Thoracic aorta (tissue), 2 donors: ENCODE measurements at regions not wholly inside any gene's neighbourhood (a gene's known extent, or its start where the extent isn't known, plus 50 kb on each side); places are given as distances from the start of the nearest gene placed in this dataset.

Experiments
- ATAC-seq: fragments of 150-250 bp; one replicate; pipeline ENCODE4 v1.8.0; 2017; ENCODE audit warnings: low read depth; ENCODE audit not compliant: insufficient number of reproducible peaks, low FRiP score
- DNase-seq: peaks from one replicate; pipeline ENCODE4 v3.0.0-alpha.2; 2020; ENCODE audit warnings: low spot score
- H3K27ac ChIP-seq, 2 donors: fragments of 200-600 bp; sonication (generic); 1 replicate in 1 of 2; 2 replicates in 1 of 2; pipeline ENCODE4 v1.5.1; 2016; ENCODE audit warnings: mild to moderate bottlenecking in 2 of 2, moderate library complexity in 2 of 2
- H3K27me3 ChIP-seq: fragments of 200-600 bp; sonication (generic); replicated peaks from 2 replicates; pipeline ENCODE4 v1.6.0; 2016; ENCODE audit warnings: mild to moderate bottlenecking; ENCODE audit not compliant: insufficient read depth
- H3K36me3 ChIP-seq: fragments of 200-600 bp; sonication (generic); one replicate; pipeline ENCODE4 v1.5.1; 2016
- H3K4me1 ChIP-seq, 2 donors: fragments of 200-600 bp; sonication (generic); 1 replicate in 1 of 2; 2 replicates in 1 of 2; pipeline versions ENCODE4 v1.5.1 to v1.6.0; 2016; ENCODE audit warnings: low read depth in 2 of 2, mild to moderate bottlenecking in 1 of 2; ENCODE audit not compliant: control insufficient read depth in 1 of 2
- H3K4me3 ChIP-seq: fragments of 200-600 bp; sonication (generic); 2 replicates; pipeline ENCODE4 v1.5.1; 2016; ENCODE audit warnings: mild to moderate bottlenecking
- H3K9me3 ChIP-seq: fragments of 200-600 bp; sonication (generic); 2 replicates; pipeline ENCODE4 v1.5.1; 2016
- CTCF ChIP-seq: fragments of 200-600 bp; sonication (generic); IDR thresholded peaks from one replicate; pipeline ENCODE4 v1.5.1; 2019; ENCODE audit warnings: antibody characterized with exemption

GRCh38 chr7:110522761-110523200 lies 568.1 kb upstream of the LRRN3 start:
- Histone ChIP-seq H3K4me1 (peaks cover 0 to 7% of the 10 kb centered on the region in 2 donors), H3K27me3 (no peaks in the 10 kb centered on the region), H3K4me3 (no peak overlapping the region), H3K36me3 (no peaks in the 10 kb centered on the region), H3K9me3 (no peaks in the 10 kb centered on the region), H3K27ac (no peak overlapping the region)
- ATAC-seq (no peak), DNase-seq (no peak)
- TF ChIP-seq CTCF = no peak

GRCh38 chr7:110529175-110529574 lies 561.8 kb upstream of the LRRN3 start:
- Histone ChIP-seq H3K27ac (no peak overlapping the region), H3K4me1 (no peaks in the 10 kb centered on the region), H3K9me3 (no peaks in the 10 kb centered on the region), H3K4me3 (no peak overlapping the region), H3K36me3 (no peaks in the 10 kb centered on the region), H3K27me3 (no peaks in the 10 kb centered on the region)
- TF ChIP-seq CTCF = no peak
- DNase-seq (no peak), ATAC-seq (no peak)

GRCh38 chr7:110531186-110531585 lies 559.7 kb upstream of the LRRN3 start:
- no peak for DNase-seq
- TF ChIP-seq CTCF = no peak
- no peak for ATAC-seq
- Histone ChIP-seq H3K36me3 (no peaks in the 10 kb centered on the region), H3K27ac (no peak overlapping the region), H3K9me3 (no peaks in the 10 kb centered on the region), H3K27me3 (no peaks in the 10 kb centered on the region), H3K4me1 (no peaks in the 10 kb centered on the region), H3K4me3 (no peak overlapping the region)

- Histone ChIP-seq H3K4me1 (no peaks in the 10 kb centered on the region), H3K36me3 (no peaks in the 10 kb centered on the region), H3K27ac (no peak overlapping the region), H3K4me3 (no peak overlapping the region), H3K9me3 (no peaks in the 10 kb centered on the region), H3K27me3 (no peaks in the 10 kb centered on the region)
- TF ChIP-seq CTCF = no peak
- no peak for ATAC-seq
- no peak for DNase-seq
Observed at GRCh38 chr7:110534241-110534931, 556.5 kb upstream of the LRRN3 start.

GRCh38 chr7:110539216-110539615 lies 551.7 kb upstream of the LRRN3 start:
- Histone ChIP-seq H3K27ac (no peak overlapping the region), H3K36me3 (no peaks in the 10 kb centered on the region), H3K4me3 (no peak overlapping the region), H3K4me1 (no peaks in the 10 kb centered on the region), H3K27me3 (no peaks in the 10 kb centered on the region), H3K9me3 (no peaks in the 10 kb centered on the region)
- DNase-seq (no peak), ATAC-seq (no peak)
- no peak for TF ChIP-seq CTCF
